ENCODE measurements at regions not wholly inside any gene's neighbourhood (a gene's known extent, or its start where the extent isn't known, plus 50 kb on each side); places are given as distances from the start of the nearest gene placed in this dataset.

- no peaks in the 10 kb centered on the region for H3K36me3 ChIP-seq (replicated peaks; ENCODE audit: insufficient read depth, low read length)
- no peaks in the 10 kb centered on the region for H3F3A ChIP-seq (ENCODE audit: insufficient read depth, low read length)
- H3K9me2 ChIP-seq (replicated peaks; ENCODE audit: insufficient read depth, low read length): no peaks in the 10 kb centered on the region
- no peaks in the 10 kb centered on the region for H4K20me1 ChIP-seq (ENCODE audit: insufficient read depth, low read length)
- H2AFZ ChIP-seq (ENCODE audit: low read length): no peak overlapping the region
- no peak for DNase-seq
- H3K4me3 ChIP-seq (ENCODE audit: low read length): no peak overlapping the region
- no peaks in the 10 kb centered on the region for H3K4me1 ChIP-seq (ENCODE audit: low read length)
- no peak for TF ChIP-seq EZH2 (optimal IDR thresholded peaks at IDR 0.05; ENCODE audit: low read depth, low read length)
- TF ChIP-seq EZH2phosphoT487 (IDR thresholded peaks at IDR 0.05; ENCODE audit: low read length): no peak
- no peak for TF ChIP-seq CTCF (IDR thresholded peaks at IDR 0.05; ENCODE audit: low read length)
- no peaks in the 10 kb centered on the region for H3K79me2 ChIP-seq (ENCODE audit: low read length)
- no peak overlapping the region for H3K4me2 ChIP-seq (ENCODE audit: low read depth, low read length)
- no peak overlapping the region for H3K27ac ChIP-seq (ENCODE audit: low read length)
- no peaks in the 10 kb centered on the region for H3K9me3 ChIP-seq (replicated peaks; ENCODE audit: insufficient read depth, low read length)
- H3K27me3 ChIP-seq (replicated peaks; ENCODE audit: insufficient read depth, low read length): no peaks in the 10 kb centered on the region
- H3K9ac ChIP-seq (ENCODE audit: low read length): no peak overlapping the region
Observed at GRCh38 chr6:5946701-5947100, 60.0 kb downstream of the NRN1 start.

- no peaks in the 10 kb centered on the region for H4K20me1 ChIP-seq (ENCODE audit: insufficient read depth, low read length)
- no peaks in the 10 kb centered on the region for H3K79me2 ChIP-seq (ENCODE audit: low read length)
- no peaks in the 10 kb centered on the region for H3K9me2 ChIP-seq (replicated peaks; ENCODE audit: insufficient read depth, low read length)
- no peak overlapping the region for H3K4me2 ChIP-seq (ENCODE audit: low read depth, low read length)
- no peaks in the 10 kb centered on the region for H3K36me3 ChIP-seq (replicated peaks; ENCODE audit: insufficient read depth, low read length)
- no peak for DNase-seq
- no peaks in the 10 kb centered on the region for H3K9me3 ChIP-seq (replicated peaks; ENCODE audit: insufficient read depth, low read length)
- TF ChIP-seq CTCF (IDR thresholded peaks at IDR 0.05; ENCODE audit: low read length) (no peak), EZH2phosphoT487 (IDR thresholded peaks at IDR 0.05; ENCODE audit: low read length) (no peak), EZH2 (optimal IDR thresholded peaks at IDR 0.05; ENCODE audit: low read depth, low read length) (no peak)
- no peaks in the 10 kb centered on the region for H3F3A ChIP-seq (ENCODE audit: insufficient read depth, low read length)
- H2AFZ ChIP-seq (ENCODE audit: low read length): no peak overlapping the region
- H3K4me1 ChIP-seq (ENCODE audit: low read length): no peaks in the 10 kb centered on the region
- H3K27me3 ChIP-seq (replicated peaks; ENCODE audit: insufficient read depth, low read length): no peaks in the 10 kb centered on the region
- no peak overlapping the region for H3K9ac ChIP-seq (ENCODE audit: low read length)
- H3K27ac ChIP-seq (ENCODE audit: low read length): no peak overlapping the region
- no peak overlapping the region for H3K4me3 ChIP-seq (ENCODE audit: low read length)
Observed at GRCh38 chr6:5946181-5946580, 60.5 kb downstream of the NRN1 start.

- H3K4me1 ChIP-seq (ENCODE audit: low read length): no peaks in the 10 kb centered on the region
- H3K36me3 ChIP-seq (replicated peaks; ENCODE audit: insufficient read depth, low read length): no peaks in the 10 kb centered on the region
- DNase-seq: no peak
- H3K79me2 ChIP-seq (ENCODE audit: low read length): no peaks in the 10 kb centered on the region
- TF ChIP-seq EZH2 (optimal IDR thresholded peaks at IDR 0.05; ENCODE audit: low read depth, low read length) (no peak), EZH2phosphoT487 (IDR thresholded peaks at IDR 0.05; ENCODE audit: low read length) (no peak), CTCF (IDR thresholded peaks at IDR 0.05; ENCODE audit: low read length) (no peak)
- no peaks in the 10 kb centered on the region for H3F3A ChIP-seq (ENCODE audit: insufficient read depth, low read length)
- no peaks in the 10 kb centered on the region for H3K9me2 ChIP-seq (replicated peaks; ENCODE audit: insufficient read depth, low read length)
- H3K9me3 ChIP-seq (replicated peaks; ENCODE audit: insufficient read depth, low read length): no peaks in the 10 kb centered on the region
- H3K9ac ChIP-seq (ENCODE audit: low read length): no peak overlapping the region
- H3K27ac ChIP-seq (ENCODE audit: low read length): no peak overlapping the region
- H3K4me3 ChIP-seq (ENCODE audit: low read length): no peak overlapping the region
- no peak overlapping the region for H3K4me2 ChIP-seq (ENCODE audit: low read depth, low read length)
- no peaks in the 10 kb centered on the region for H4K20me1 ChIP-seq (ENCODE audit: insufficient read depth, low read length)
- H3K27me3 ChIP-seq (replicated peaks; ENCODE audit: insufficient read depth, low read length): no peaks in the 10 kb centered on the region
- H2AFZ ChIP-seq (ENCODE audit: low read length): no peak overlapping the region
Observed at GRCh38 chr6:5943591-5943990, 63.1 kb downstream of the NRN1 start.

Data from MM.1S (cell line).